Amniotic epithelial cell (primary cell): ENCODE measurements at regions not wholly inside any gene's neighbourhood (a gene's known extent, or its start where the extent isn't known, plus 50 kb on each side); places are given as distances from the start of the nearest gene placed in this dataset.
"Not testable (repeated sequence)": the region's sequence is repeated elsewhere in the genome, so short reads cannot be mapped to it uniquely, and the experiment has no call there.

ENCODE experiments used
- DNase-seq: peaks from one replicate; pipeline ENCODE4 v3.0.0-alpha.2; 2010; ENCODE audit warnings: low read depth

GRCh38 chr2:242027676-242028450 is 158.3 kb downstream of the RTP5 start:
- DNase-seq = no peak

DNA sequence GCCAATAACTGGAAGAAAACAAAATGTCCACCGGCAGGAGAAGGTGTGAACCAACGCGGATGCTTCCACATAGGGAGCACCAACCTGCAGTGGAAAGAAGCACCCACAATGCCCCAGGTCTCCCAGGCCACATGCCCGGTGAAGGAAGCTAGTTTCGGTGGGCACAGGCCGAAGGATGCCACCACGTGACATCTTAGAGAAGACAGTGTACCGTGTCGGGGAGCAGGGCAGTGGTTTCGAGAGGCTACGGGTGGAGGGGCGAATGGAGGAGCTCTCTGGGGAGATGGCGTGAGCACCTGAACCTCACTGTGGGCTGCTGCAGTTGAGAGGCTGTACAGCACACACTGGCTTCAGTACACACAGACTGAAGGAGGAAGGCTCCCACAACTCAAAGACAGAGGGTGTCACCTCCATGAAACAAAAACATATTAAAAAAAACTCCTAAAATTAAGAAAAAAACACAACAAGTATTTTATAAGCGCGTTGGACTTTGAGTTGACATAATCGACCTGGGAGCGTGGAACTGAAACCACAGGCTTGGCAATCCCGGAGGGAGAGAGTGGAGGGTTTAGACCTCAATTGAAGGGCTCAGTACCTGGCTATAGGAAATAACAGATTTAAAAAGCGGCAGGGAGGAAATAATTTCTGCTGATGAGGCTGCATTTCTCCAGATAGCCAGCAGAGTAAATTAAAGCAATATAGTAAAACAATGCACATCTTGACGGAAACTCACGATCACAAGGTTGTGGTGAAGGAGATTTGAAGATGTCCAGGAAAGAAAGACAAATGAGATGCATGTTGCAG is 160.1 kb downstream of the RTP5 start:
- no peak for DNase-seq

DNA sequence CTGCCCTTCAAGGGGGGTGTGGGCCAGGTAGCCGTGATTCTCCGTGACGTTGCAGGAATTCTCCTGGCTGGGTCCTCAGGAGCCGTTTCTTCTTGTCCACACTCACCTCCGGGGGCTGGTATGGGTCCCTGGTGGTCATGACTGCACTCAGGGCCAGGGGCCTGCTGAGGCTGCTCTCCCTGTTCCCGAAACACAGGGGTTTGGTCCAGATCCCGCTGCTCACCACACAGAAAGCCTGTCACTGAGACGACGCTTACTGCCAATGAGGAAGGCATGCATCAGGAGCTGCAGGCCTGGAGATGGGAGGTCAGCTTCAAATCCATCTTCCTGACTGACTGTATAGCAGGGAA is 160.7 kb downstream of the RTP5 start:
- DNase-seq = no peak

DNA sequence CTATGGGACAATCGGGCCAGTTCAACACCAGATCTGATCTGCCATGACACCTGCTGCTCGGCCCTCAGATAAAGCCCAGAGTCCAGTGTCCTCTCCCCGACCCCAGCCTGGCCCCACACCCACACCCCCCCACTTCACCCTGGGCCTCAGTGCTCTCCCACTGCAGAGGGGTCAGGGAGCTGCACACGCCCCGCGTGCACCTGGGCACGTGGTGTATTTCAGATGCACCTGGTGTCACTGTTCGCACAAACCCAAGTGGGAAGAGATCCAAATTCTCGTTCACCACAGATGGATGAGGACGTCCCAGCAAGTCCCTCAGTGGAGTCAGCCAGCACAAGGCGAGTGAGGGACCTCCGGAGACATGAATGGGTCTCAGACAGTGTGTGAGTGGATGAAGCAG is 161.3 kb downstream of the RTP5 start:
- DNase-seq = no peak

DNA sequence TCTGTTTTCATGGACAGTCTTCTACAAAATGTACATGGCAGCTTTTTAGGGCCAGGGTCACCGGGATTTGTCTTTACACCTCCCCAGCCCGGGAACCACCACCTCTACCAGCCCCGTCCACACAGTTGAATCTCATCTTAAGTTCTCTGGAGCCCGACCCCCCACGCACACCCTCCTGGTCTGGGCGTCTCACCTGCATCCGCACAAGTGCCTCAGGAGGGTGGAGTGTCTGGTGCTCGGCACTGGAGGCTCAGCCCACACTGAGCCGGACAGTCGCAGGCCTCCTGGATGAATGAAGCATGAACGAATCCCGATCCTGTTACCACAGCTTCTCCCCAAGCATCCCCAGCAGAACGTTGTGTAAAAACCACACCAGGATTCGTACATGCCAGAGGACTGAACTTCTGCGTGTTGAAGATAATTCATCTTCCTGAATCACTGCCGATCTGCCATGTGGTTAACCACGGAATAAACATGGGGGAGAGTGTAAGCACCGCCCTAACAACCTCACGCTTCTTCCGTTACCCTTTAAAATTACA is 162.0 kb downstream of the RTP5 start:
- peak; percentile 98 for DNase-seq

GRCh38 chr2:242032780-242033656 is 163.5 kb downstream of the RTP5 start:
- DNase-seq = no peak

- no peak for DNase-seq
Observed at GRCh38 chr2:242034138-242034537, 164.6 kb downstream of the RTP5 start.

DNA sequence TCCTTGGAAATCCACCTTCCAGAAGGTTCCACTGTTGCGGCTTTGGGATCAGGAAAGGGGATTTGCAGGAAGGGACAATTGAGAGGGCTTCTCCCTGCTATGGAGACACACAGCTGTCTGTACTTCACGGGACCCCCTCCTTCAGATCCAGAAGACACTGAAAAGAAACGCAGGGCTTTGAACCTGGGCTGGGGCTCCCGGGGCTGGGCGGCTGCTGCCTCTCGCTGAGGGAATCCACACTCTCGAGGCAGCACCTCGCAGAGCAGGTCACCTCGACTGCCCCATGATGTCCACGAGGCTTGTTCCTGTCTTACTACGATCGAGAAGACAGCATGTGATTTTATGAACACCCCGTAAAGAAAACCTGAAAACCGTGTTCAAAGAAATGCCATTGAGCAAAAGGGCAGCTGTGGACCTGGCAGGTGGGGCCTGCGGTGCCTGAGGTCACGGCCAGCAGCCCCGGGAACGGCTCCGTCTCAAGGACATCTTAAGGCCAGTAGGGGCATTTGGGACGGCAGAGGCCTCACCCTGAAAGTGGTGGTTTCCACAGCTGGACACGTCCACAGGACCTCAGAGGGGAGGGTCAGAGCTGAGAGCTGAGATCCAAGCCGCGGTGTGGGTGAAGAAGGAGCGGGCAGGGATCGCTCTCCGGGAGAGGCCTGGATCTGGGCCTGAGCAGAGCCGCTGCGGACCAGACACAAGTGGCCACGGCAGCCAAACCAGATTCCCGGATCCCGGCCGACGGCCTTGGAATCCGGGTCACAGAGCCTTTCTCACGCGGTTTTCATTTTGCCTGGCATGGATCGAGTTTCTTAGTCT is 165.7 kb downstream of the RTP5 start:
- no peak for DNase-seq

- DNase-seq = no peak
Observed at GRCh38 chr2:242035858-242036652, 166.5 kb downstream of the RTP5 start.

GRCh38 chr2:242036653-242036950 is 167.1 kb downstream of the RTP5 start:
- no peak for DNase-seq

DNA sequence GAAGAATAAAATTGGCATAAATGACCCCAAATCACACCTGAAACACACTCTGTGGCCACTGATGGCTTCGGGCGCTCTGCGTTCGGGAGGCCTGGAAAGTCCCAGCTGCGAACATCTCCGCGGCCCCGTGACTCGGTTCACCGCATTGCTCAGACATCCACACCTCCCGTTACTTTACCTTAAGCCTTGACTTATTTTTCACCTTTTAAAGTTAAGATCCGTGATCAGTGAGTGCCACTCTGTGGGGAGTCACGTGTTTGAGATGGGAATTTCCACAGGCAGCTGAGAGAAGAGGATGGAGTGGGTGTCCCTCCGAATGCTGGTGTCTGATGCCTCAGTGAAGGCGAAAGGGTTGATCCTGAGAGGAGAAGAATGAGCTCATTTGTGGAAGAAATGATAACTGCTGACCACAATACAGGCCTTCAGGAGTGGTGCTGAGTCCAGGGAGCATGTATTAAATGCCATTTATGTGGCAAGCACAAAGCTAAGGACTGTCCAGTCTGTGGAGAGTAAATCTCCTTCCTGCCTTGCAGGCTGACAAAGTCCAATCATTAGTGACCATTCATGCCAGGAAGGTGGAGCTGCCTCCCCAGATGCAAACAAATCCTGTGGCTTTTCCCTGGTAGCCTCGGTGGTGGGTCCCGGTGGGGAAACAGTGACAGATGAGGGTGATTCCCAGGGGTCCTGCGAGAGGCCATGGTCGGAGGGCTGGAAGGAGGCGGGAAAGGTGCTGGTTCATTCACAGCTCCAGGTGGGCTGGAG is 168.8 kb downstream of the RTP5 start:
- DNase-seq = no peak

- no peak for DNase-seq
Observed at GRCh38 chr2:242038928-242039341, 169.4 kb downstream of the RTP5 start.

- DNase-seq = no peak
Observed at GRCh38 chr2:242040303-242040655, 170.8 kb downstream of the RTP5 start.

DNA sequence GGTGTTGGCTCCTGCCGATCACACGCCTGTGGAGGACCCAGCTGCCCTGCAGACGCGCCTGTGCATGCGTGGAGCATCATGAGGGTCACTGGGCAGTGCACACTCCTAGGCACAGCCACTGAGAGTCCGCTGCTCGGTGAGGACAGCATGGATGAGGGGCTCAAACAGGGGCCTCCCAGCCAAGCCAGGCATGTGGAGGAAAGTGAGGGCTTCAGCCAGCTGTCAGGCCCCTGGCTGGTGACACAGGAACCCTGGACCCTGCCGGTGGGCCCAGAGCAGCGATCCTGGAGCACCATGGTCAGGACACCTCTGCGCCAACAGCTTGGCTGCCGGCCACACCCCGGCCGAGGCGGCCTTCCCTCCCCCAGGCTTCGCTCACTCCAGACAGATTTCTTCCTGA is 171.2 kb downstream of the RTP5 start:
- no peak for DNase-seq

- no peak for DNase-seq
Observed at GRCh38 chr2:242041816-242042215, 172.3 kb downstream of the RTP5 start.

- no peak for DNase-seq
Observed at GRCh38 chr2:242043538-242044312, 174.2 kb downstream of the RTP5 start.

- DNase-seq = no peak
Observed at GRCh38 chr2:242044313-242044590, 174.7 kb downstream of the RTP5 start.

DNA sequence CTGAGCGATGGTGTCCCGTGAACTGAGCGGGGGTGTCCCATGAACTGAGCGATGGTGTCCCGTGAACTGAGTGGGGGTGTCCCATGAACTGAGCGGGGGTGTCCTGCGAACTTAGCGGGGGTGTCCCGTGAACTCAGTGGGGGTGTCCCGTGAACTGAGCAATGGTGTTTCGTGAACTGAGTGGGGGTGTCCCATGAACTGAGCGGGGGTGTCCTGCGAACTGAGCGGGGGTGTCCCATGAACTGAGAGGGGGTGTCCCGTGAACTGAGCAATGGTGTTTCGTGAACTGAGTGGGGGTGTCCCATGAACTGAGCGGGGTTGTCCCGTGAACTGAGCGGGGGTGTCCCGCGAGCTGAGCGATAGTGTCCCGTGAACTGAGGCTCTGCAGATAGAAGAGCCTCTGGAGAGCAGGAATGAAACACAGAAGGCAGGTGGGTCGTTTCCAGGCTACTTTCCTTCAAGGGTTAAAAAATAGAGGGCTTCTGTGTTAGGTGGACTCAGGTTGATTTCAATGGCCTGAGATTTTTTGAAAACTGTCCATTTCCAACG is 176.1 kb downstream of the RTP5 start:
- not testable (repeated sequence) for DNase-seq

DNA sequence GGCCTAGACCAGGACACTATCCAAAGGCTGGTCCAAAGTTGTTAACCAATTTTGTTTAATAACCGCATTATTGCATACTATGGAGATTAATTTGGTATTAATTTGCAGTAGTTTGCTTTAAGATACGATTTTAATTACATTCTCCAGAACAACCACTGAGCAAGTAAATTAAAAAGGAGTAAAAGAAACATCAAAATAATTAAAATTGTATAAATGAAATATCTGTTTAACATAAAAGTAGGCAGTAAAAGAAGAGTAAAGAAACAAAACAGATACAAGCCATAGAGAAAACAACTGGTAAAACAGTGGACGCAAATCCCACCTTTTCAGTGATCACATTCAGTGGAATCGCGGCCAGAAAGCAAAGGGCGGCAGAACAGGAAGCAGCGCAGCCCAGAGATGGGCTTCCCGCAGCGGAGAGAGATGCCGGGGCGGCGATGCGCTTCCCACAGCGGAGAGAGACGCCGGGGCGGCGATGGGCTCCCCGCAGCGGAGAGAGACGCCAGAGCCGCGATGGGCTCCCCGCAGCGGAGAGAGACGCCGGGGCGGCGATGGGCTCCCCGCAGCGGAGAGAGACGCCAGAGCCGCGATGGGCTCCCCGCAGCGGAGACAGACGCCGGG is 176.8 kb downstream of the RTP5 start:
- no peak for DNase-seq
